H9 (cell line): ENCODE measurements at regions not wholly inside any gene's neighbourhood (a gene's known extent, or its start where the extent isn't known, plus 50 kb on each side); places are given as distances from the start of the nearest gene placed in this dataset.

ENCODE experiments used
- DNase-seq: peaks from one replicate; pipeline ENCODE4 v3.0.0-alpha.2; 2017
- H2AFZ ChIP-seq: one replicate; pipeline ENCODE4 v1.6.1; 2013; ENCODE audit warnings: mild to moderate bottlenecking, low read length, control low read depth, moderate library complexity
- H2AK5ac ChIP-seq: 2 replicates; pipeline ENCODE4 v1.6.1; 2013; ENCODE audit warnings: low read length, control low read depth, mixed read lengths; ENCODE audit not compliant: insufficient read length
- H2BK120ac ChIP-seq: one replicate; pipeline ENCODE4 v1.6.1; 2013; ENCODE audit warnings: low read depth, mild to moderate bottlenecking, low read length, control low read depth, inconsistent platforms; ENCODE audit not compliant: poor library complexity, severe bottlenecking
- H2BK12ac ChIP-seq: 2 replicates; pipeline ENCODE4 v1.6.1; 2013; ENCODE audit warnings: low read length, control low read depth, mixed read lengths, low read depth; ENCODE audit not compliant: insufficient read length
- H2BK15ac ChIP-seq: 2 replicates; pipeline ENCODE4 v1.6.1; 2013; ENCODE audit warnings: low read depth, low read length, control low read depth
- H2BK20ac ChIP-seq: one replicate; pipeline ENCODE4 v1.6.1; 2013; ENCODE audit warnings: low read depth, mild to moderate bottlenecking, low read length, control low read depth, inconsistent platforms; ENCODE audit not compliant: poor library complexity, severe bottlenecking
- H2BK5ac ChIP-seq: 2 replicates; pipeline ENCODE4 v1.6.1; 2013; ENCODE audit warnings: low read length, control low read depth, mixed read lengths; ENCODE audit not compliant: insufficient read length
- H3K14ac ChIP-seq: 2 replicates; pipeline ENCODE4 v1.6.1; 2013; ENCODE audit warnings: low read length, control low read depth; ENCODE audit not compliant: insufficient read depth
- H3K18ac ChIP-seq: 2 replicates; pipeline ENCODE4 v1.6.1; 2013; ENCODE audit warnings: low read depth, mild to moderate bottlenecking, mixed read lengths, low read length, control low read depth; ENCODE audit not compliant: insufficient read length
- H3K23ac ChIP-seq: 2 replicates; pipeline ENCODE4 v1.6.1; 2013; ENCODE audit warnings: low read length, control low read depth, mixed read lengths, low read depth; ENCODE audit not compliant: insufficient read length
- H3K23me2 ChIP-seq: 2 replicates; pipeline ENCODE4 v1.6.1; 2013; ENCODE audit warnings: low read depth, mild to moderate bottlenecking, mixed read lengths, low read length, control low read depth; ENCODE audit not compliant: insufficient read length, poor library complexity, severe bottlenecking
- H3K27ac ChIP-seq: 2 replicates; pipeline ENCODE4 v1.5.1; 2013; ENCODE audit warnings: low read length, control low read depth, mixed read lengths, low read depth; ENCODE audit not compliant: insufficient read length
- H3K27me3 ChIP-seq: 2 replicates; pipeline ENCODE4 v1.6.1; 2013; ENCODE audit warnings: low read length, control low read depth, inconsistent platforms; ENCODE audit not compliant: insufficient read depth
- H3K4ac ChIP-seq: 2 replicates; pipeline ENCODE4 v1.6.1; 2013; ENCODE audit warnings: low read depth, mild to moderate bottlenecking, control low read depth, inconsistent platforms, low read length, moderate library complexity
- H3K4me1 ChIP-seq: 2 replicates; pipeline ENCODE4 v1.6.1; 2013; ENCODE audit warnings: low read length, control low read depth, inconsistent platforms; ENCODE audit not compliant: insufficient read depth
- H3K4me2 ChIP-seq: 2 replicates; pipeline ENCODE4 v1.6.1; 2013; ENCODE audit warnings: low read length, control low read depth, mixed read lengths; ENCODE audit not compliant: insufficient read length, insufficient read depth
- H3K56ac ChIP-seq: 2 replicates; pipeline ENCODE4 v1.6.1; 2013; ENCODE audit warnings: low read depth, mild to moderate bottlenecking, mixed read lengths, low read length, control low read depth; ENCODE audit not compliant: insufficient read length
- H3K79me1 ChIP-seq: 2 replicates; pipeline ENCODE4 v1.6.1; 2013; ENCODE audit warnings: low read depth, mild to moderate bottlenecking, moderate library complexity, low read length, control low read depth, inconsistent platforms; ENCODE audit not compliant: insufficient read depth, poor library complexity, severe bottlenecking
- H3K79me2 ChIP-seq: 2 replicates; pipeline ENCODE4 v1.6.1; 2013; ENCODE audit warnings: low read length, control low read depth, inconsistent platforms; ENCODE audit not compliant: insufficient read depth
- H3K9ac ChIP-seq: 2 replicates; pipeline ENCODE4 v1.6.1; 2013; ENCODE audit warnings: low read length, control low read depth, mixed read lengths; ENCODE audit not compliant: insufficient read length; ENCODE audit errors: extremely low read depth
- H3K9me3 ChIP-seq: one replicate; pipeline ENCODE4 v1.6.1; 2013; ENCODE audit warnings: low read depth, low read length, inconsistent platforms; ENCODE audit not compliant: control insufficient read depth
- H3T11ph ChIP-seq: one replicate; pipeline ENCODE4 v1.6.1; 2013; ENCODE audit warnings: mild to moderate bottlenecking, low read length, control low read depth, inconsistent platforms
- H4K20me1 ChIP-seq: one replicate; pipeline ENCODE4 v1.6.1; 2013; ENCODE audit not compliant: control insufficient read depth, insufficient read length, insufficient read depth
- H4K5ac ChIP-seq: 2 replicates; pipeline ENCODE4 v1.6.1; 2013; ENCODE audit warnings: low read depth, mild to moderate bottlenecking, mixed read lengths, low read length, control low read depth; ENCODE audit not compliant: insufficient read length
- H4K8ac ChIP-seq: replicated peaks from 2 replicates; pipeline ENCODE4 v1.6.1; 2013; ENCODE audit warnings: low read length, control low read depth, mixed read lengths, low read depth; ENCODE audit not compliant: insufficient read length
- H4K91ac ChIP-seq: 2 replicates; pipeline ENCODE4 v1.6.1; 2013; ENCODE audit warnings: low read depth, mild to moderate bottlenecking, moderate library complexity, mixed read lengths, low read length, control low read depth; ENCODE audit not compliant: insufficient read length
- H3K27ac Mint-ChIP-seq, 3 experiments: 2 replicates in 2 of 3; 3 replicates in 1 of 3; pipeline ENCODE4 v1.8.0; 2020 to 2021; ENCODE audit warnings: mixed read lengths in 3 of 3, mild to moderate bottlenecking in 1 of 3, moderate library complexity in 1 of 3
- H3K27me3 Mint-ChIP-seq: 2 replicates; pipeline ENCODE4 v1.8.0; 2021; ENCODE audit warnings: low read depth, mild to moderate bottlenecking, moderate library complexity, mixed read lengths
- H3K36me3 Mint-ChIP-seq, 3 experiments: 2 replicates in 2 of 3; 3 replicates in 1 of 3; pipeline ENCODE4 v1.8.0; 2020 to 2021; ENCODE audit warnings: low read depth in 3 of 3, mixed read lengths in 3 of 3; ENCODE audit not compliant: insufficient read depth in 1 of 3
- H3K4me1 Mint-ChIP-seq, 2 experiments: 2 replicates each; pipeline ENCODE4 v1.8.0; 2020; ENCODE audit warnings: mixed read lengths in 2 of 2
- H3K4me3 Mint-ChIP-seq, 2 experiments: 2 replicates in 1 of 2; 3 replicates in 1 of 2; pipeline ENCODE4 v1.8.0; 2020 to 2021; ENCODE audit warnings: mild to moderate bottlenecking in 2 of 2, mixed read lengths in 2 of 2, moderate library complexity in 1 of 2
- H3K9me3 Mint-ChIP-seq, 2 experiments: 2 replicates in 1 of 2; 3 replicates in 1 of 2; pipeline ENCODE4 v1.8.0; 2020; ENCODE audit warnings: mild to moderate bottlenecking in 2 of 2, mixed read lengths in 2 of 2, moderate library complexity in 1 of 2
- CTCF ChIP-seq: fragments of 200-600 bp; sonication (generic); conservative IDR thresholded peaks from 3 replicates; pipeline ENCODE4 v1.8.0; 2021; ENCODE audit warnings: antibody characterized with exemption, mild to moderate bottlenecking
- WGBS: extraction: QIAGEN DNeasy Blood & Tissue Kit; methylation state at CpG from one replicate; pipeline ENCODE4 v1.1.7; 2013; ENCODE audit warnings: missing lambda C conversion rate, low lambda C conversion rate, mixed read lengths; ENCODE audit not compliant: insufficient read length; ENCODE audit errors: extremely low coverage; 5-methylcytosine and 5-hydroxymethylcytosine counted together

- no peaks in the 10 kb centered on the region for H3K27me3 ChIP-seq
- no peak overlapping the region for H3K4me2 ChIP-seq
- no peak overlapping the region for H2BK15ac ChIP-seq
- no peak overlapping the region for H3K4ac ChIP-seq
- H4K5ac ChIP-seq: no peak overlapping the region
- no peak overlapping the region for H3K27ac ChIP-seq
- no peaks in the 10 kb centered on the region for H3K9me3 ChIP-seq
- no peak overlapping the region for H3K18ac ChIP-seq
- H3K36me3 Mint-ChIP-seq: 0 out of 7 replicates have a peak, but pooled peaks cover 0 to 6% (median 0%) of the 10 kb centered on the region in 3 experiments
- H3K4me1 Mint-ChIP-seq: peaks cover 12 to 15% of the 10 kb centered on the region in 2 experiments
- no peak overlapping the region for H3K9ac ChIP-seq
- no peak overlapping the region for H4K91ac ChIP-seq
- no peak overlapping the region for H4K8ac ChIP-seq
- no peak overlapping the region; a peak in 1 of 7 replicates for H3K27ac Mint-ChIP-seq
- DNase-seq: no peak
- TF ChIP-seq CTCF: no peak
- no peaks in the 10 kb centered on the region for H4K20me1 ChIP-seq
- H3K9me3 Mint-ChIP-seq: peaks cover 6% of the 10 kb centered on the region in 2 experiments; a peak in 4 of 5 replicates
- H3K4me3 Mint-ChIP-seq: no peak overlapping the region
- H3K79me1 ChIP-seq: no peaks in the 10 kb centered on the region
- no peaks in the 10 kb centered on the region for H3K23me2 ChIP-seq
- no peak overlapping the region for H3K23ac ChIP-seq
- H3K4me1 ChIP-seq: no peaks in the 10 kb centered on the region; the same call in 1 of the 2 replicates
- H3T11ph ChIP-seq: no peak overlapping the region
- no CpG with 5 or more reads among the region's 4 CpGs for WGBS
- H3K27me3 Mint-ChIP-seq: no peaks in the 10 kb centered on the region; the same call in 1 of the 2 replicates
- H2AFZ ChIP-seq: no peak overlapping the region
- no peak overlapping the region for H2BK20ac ChIP-seq
- no peak overlapping the region for H3K56ac ChIP-seq
- no peak overlapping the region for H2BK5ac ChIP-seq
- no peak overlapping the region for H2BK12ac ChIP-seq
- no peak overlapping the region for H3K14ac ChIP-seq
- H2BK120ac ChIP-seq: no peak overlapping the region
- H2AK5ac ChIP-seq: no peak overlapping the region
- no peaks in the 10 kb centered on the region for H3K79me2 ChIP-seq
Measured at GRCh38 chr5:57717555-57717954, 234.9 kb upstream of the ACTBL2 start.
